ENCODE measurements at regions not wholly inside any gene's neighbourhood (a gene's known extent, or its start where the extent isn't known, plus 50 kb on each side); places are given as distances from the start of the nearest gene placed in this dataset.

DNA sequence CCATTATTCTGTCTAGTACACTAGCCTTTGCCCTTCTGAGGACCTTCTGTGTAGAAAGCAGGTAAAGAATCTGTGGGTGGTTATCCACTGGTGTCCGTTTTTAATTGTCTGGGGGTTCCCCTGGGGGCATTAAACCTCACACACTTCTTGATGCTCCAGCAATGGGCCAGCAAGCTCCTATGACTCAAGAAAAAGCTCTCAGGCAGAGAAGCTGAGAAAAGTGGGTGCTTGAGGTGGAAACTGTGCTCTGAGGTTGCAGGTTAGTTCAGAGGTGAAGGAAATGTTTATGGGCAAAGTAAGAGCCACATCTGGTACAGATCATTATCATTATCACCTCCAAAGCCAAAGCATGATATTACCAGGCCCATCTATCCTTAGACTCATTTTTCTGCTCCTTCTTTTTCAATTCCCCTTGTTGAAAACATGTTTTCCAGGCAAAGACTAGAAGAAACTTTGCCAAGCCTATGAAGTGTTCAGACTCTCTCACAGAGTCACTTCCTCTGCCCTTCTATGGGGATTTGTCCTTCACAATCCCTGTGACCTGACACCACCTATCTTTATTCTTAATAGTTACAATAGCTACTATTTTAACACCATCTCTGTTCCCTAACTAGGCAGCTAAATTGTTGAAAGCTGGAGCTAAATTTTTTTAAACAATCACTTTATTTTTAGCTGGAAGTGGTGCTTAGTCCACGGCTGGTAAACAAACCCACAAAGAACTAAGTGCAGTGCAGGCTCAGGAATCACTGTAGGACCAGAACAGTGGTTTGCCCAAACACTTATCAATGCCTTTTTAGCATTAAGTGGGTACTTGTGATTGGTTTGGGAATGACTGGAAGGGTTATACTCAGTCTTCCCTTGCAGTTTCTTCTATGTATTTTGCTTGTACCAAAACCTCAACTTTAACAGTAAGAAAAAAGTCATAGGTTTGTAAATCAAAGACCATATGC, 512.8 kb upstream of the POU3F3 start:
- Histone ChIP-seq H3K9me3 (ENCODE audit: low read length) (no peaks in the 10 kb centered on the region), H3K4me1 (ENCODE audit: insufficient read depth, low read length) (peaks cover 2% of the 10 kb centered on the region), H3K27me3 (ENCODE audit: insufficient read depth, low read length) (no peaks in the 10 kb centered on the region), H3K4me3 (ENCODE audit: low read length) (no peak overlapping the region), H2AFZ (ENCODE audit: low read depth, low read length) (no peak overlapping the region), H3K36me3 (ENCODE audit: insufficient read depth, low read length) (no peaks in the 10 kb centered on the region)

- no peaks in the 10 kb centered on the region for H3K27me3 ChIP-seq (ENCODE audit: insufficient read depth, low read length)
Measured at GRCh38 chr2:104344306-104344705, 509.6 kb upstream of the POU3F3 start.

DNA sequence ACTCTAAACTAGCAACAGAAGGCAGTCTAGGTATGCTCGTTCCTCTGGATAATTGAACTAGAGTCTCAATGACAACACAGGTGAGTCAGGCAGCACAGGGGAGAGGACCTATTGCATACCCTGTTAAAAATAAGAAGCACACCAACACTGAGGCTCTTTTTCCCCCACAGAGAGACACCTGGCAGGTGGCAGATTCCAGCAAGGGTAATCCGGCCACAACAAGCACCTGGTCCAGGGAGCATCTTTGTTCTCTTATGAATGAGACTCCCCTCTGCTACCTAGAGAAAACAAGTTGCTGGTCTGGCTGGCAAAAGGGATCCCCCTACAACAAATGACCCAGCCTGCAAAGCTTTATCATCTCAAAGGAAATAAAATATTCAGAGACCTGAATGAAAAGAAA, 508.9 kb upstream of the POU3F3 start:
- no peaks in the 10 kb centered on the region for H3K36me3 ChIP-seq (ENCODE audit: insufficient read depth, low read length)
- H3K27me3 ChIP-seq (ENCODE audit: insufficient read depth, low read length), result no peaks in the 10 kb centered on the region
- peaks cover 2% of the 10 kb centered on the region for H3K4me1 ChIP-seq (ENCODE audit: insufficient read depth, low read length)

More at GRCh38 chr2:104344306-104344705, 509.6 kb upstream of the POU3F3 start:
- Histone ChIP-seq H2AFZ (ENCODE audit: low read depth, low read length) (peak overlapping the region; percentile 6), H3K36me3 (ENCODE audit: insufficient read depth, low read length) (no peaks in the 10 kb centered on the region), H3K9me3 (ENCODE audit: low read length) (no peaks in the 10 kb centered on the region), H3K4me1 (ENCODE audit: insufficient read depth, low read length) (peaks cover 2% of the 10 kb centered on the region), H3K4me3 (ENCODE audit: low read length) (no peak overlapping the region)

GRCh38 chr2:104358122-104358521, 495.8 kb upstream of the POU3F3 start:
- Histone ChIP-seq H3K4me1 (ENCODE audit: insufficient read depth, low read length) (no peaks in the 10 kb centered on the region), H3K36me3 (ENCODE audit: insufficient read depth, low read length) (no peaks in the 10 kb centered on the region), H3K4me3 (ENCODE audit: low read length) (no peak overlapping the region), H2AFZ (ENCODE audit: low read depth, low read length) (no peak overlapping the region), H3K9me3 (ENCODE audit: low read length) (no peaks in the 10 kb centered on the region), H3K27me3 (ENCODE audit: insufficient read depth, low read length) (no peaks in the 10 kb centered on the region)

More for the DNA sequence above, 508.9 kb upstream of the POU3F3 start:
- H3K4me3 ChIP-seq (ENCODE audit: low read length), result no peak overlapping the region
- no peaks in the 10 kb centered on the region for H3K9me3 ChIP-seq (ENCODE audit: low read length)
- no peak overlapping the region for H2AFZ ChIP-seq (ENCODE audit: low read depth, low read length)

- Histone ChIP-seq H3K9me3 (ENCODE audit: low read length) (no peaks in the 10 kb centered on the region), H3K4me1 (ENCODE audit: insufficient read depth, low read length) (no peaks in the 10 kb centered on the region), H3K4me3 (ENCODE audit: low read length) (no peak overlapping the region), H3K27me3 (ENCODE audit: insufficient read depth, low read length) (no peaks in the 10 kb centered on the region), H3K36me3 (ENCODE audit: insufficient read depth, low read length) (no peaks in the 10 kb centered on the region), H2AFZ (ENCODE audit: low read depth, low read length) (no peak overlapping the region)
Measured at GRCh38 chr2:104361414-104361813, 492.5 kb upstream of the POU3F3 start.

- H3K27me3 ChIP-seq (ENCODE audit: insufficient read depth, low read length), result no peaks in the 10 kb centered on the region
- H2AFZ ChIP-seq (ENCODE audit: low read depth, low read length), result no peak overlapping the region
- no peaks in the 10 kb centered on the region for H3K9me3 ChIP-seq (ENCODE audit: low read length)
- H3K36me3 ChIP-seq (ENCODE audit: insufficient read depth, low read length), result no peaks in the 10 kb centered on the region
- no peak overlapping the region for H3K4me3 ChIP-seq (ENCODE audit: low read length)
- H3K4me1 ChIP-seq (ENCODE audit: insufficient read depth, low read length), result peaks cover 15% of the 10 kb centered on the region
Measured at GRCh38 chr2:104368089-104368488, 485.8 kb upstream of the POU3F3 start.

- Histone ChIP-seq H3K4me1 (ENCODE audit: insufficient read depth, low read length) (peaks cover 15% of the 10 kb centered on the region), H2AFZ (ENCODE audit: low read depth, low read length) (peak overlapping the region; percentile 24), H3K9me3 (ENCODE audit: low read length) (no peaks in the 10 kb centered on the region), H3K4me3 (ENCODE audit: low read length) (no peak overlapping the region), H3K27me3 (ENCODE audit: insufficient read depth, low read length) (no peaks in the 10 kb centered on the region), H3K36me3 (ENCODE audit: insufficient read depth, low read length) (no peaks in the 10 kb centered on the region)
Measured at GRCh38 chr2:104371087-104371781, 482.7 kb upstream of the POU3F3 start.

GRCh38 chr2:104375206-104375605, 478.7 kb upstream of the POU3F3 start:
- Histone ChIP-seq H3K9me3 (ENCODE audit: low read length) (no peaks in the 10 kb centered on the region), H2AFZ (ENCODE audit: low read depth, low read length) (no peak overlapping the region), H3K4me3 (ENCODE audit: low read length) (no peak overlapping the region), H3K27me3 (ENCODE audit: insufficient read depth, low read length) (no peaks in the 10 kb centered on the region), H3K4me1 (ENCODE audit: insufficient read depth, low read length) (peaks cover 27% of the 10 kb centered on the region), H3K36me3 (ENCODE audit: insufficient read depth, low read length) (no peaks in the 10 kb centered on the region)

DNA sequence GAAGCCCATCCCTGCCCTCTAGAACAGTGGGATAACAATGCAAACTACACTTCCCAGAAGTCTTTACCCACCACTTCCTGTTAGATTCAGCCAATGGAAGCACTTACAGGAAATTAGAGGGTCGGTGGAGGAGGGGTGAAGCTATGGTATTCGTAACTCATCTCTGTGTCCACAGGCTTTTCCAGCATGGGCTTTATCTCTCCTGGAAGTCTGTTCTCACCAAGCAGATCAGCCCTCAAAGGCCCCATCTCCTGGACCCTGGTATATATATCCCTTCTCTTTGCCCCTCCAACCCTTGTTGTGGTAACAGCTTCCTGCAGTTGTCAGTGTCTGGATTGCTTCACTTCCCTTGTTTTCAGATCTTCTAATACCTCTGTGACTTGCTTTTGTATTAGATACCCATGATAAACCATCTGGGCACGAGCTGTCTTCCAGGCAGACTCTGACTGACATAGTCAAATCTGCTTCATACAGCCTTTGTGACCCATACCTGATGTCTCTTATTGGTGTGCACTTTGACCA, 475.0 kb upstream of the POU3F3 start:
- H3K27me3 ChIP-seq (ENCODE audit: insufficient read depth, low read length), result no peaks in the 10 kb centered on the region
- peak overlapping the region; percentile 35 for H2AFZ ChIP-seq (ENCODE audit: low read depth, low read length)
- no peaks in the 10 kb centered on the region for H3K36me3 ChIP-seq (ENCODE audit: insufficient read depth, low read length)
- H3K4me1 ChIP-seq (ENCODE audit: insufficient read depth, low read length), result peaks cover 13% of the 10 kb centered on the region
- H3K4me3 ChIP-seq (ENCODE audit: low read length), result peak overlapping the region; percentile 67
- H3K9me3 ChIP-seq (ENCODE audit: low read length), result no peaks in the 10 kb centered on the region

DNA sequence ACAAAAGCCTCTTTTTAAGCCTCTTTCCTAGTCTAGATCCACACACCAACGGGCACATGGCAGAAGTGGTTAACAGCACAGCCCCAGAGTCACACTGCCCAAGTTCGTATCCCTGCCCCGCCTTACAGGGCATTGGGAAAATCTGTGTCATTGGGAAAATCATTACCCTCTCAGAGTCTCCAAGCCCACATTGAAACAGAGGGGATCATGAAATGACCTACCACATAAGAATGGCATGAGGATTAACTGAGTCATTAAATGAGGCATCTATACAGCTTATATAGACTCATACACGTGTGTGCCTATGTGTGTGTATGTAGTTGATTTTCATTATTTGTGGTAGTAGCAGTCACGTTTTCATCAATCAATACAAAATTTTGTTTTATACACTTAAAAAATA, 469.0 kb upstream of the POU3F3 start:
- Histone ChIP-seq H3K27me3 (ENCODE audit: insufficient read depth, low read length) (no peaks in the 10 kb centered on the region), H3K4me1 (ENCODE audit: insufficient read depth, low read length) (peaks cover 12% of the 10 kb centered on the region), H3K36me3 (ENCODE audit: insufficient read depth, low read length) (no peaks in the 10 kb centered on the region), H3K9me3 (ENCODE audit: low read length) (no peaks in the 10 kb centered on the region), H2AFZ (ENCODE audit: low read depth, low read length) (no peak overlapping the region), H3K4me3 (ENCODE audit: low read length) (no peak overlapping the region)

GRCh38 chr2:104385743-104386142, 468.2 kb upstream of the POU3F3 start:
- H2AFZ ChIP-seq (ENCODE audit: low read depth, low read length), result no peak overlapping the region
- H3K27me3 ChIP-seq (ENCODE audit: insufficient read depth, low read length), result no peaks in the 10 kb centered on the region
- H3K36me3 ChIP-seq (ENCODE audit: insufficient read depth, low read length), result no peaks in the 10 kb centered on the region
- no peak overlapping the region for H3K4me3 ChIP-seq (ENCODE audit: low read length)
- H3K9me3 ChIP-seq (ENCODE audit: low read length), result no peaks in the 10 kb centered on the region
- H3K4me1 ChIP-seq (ENCODE audit: insufficient read depth, low read length), result peaks cover 8% of the 10 kb centered on the region

DNA sequence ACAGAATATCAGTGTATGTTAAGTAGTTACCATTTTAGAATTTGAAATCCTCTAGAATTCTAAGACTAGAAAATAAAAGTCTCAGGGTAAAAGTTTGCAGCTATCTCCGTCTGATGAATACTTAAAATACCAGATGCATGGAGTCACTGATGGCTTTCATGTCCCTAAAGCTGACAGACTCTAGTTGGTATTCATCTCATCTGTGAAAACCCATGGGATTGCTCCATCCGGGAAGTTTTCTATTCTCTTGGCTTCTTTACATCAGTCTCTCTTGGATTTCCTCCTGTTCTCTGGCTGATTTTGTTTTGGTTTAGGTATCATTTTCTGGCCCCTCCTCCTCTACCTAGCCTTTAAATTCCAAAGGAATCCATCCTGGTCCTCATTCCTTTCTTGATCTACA, 465.6 kb upstream of the POU3F3 start:
- Histone ChIP-seq H3K36me3 (ENCODE audit: insufficient read depth, low read length) (no peaks in the 10 kb centered on the region), H2AFZ (ENCODE audit: low read depth, low read length) (no peak overlapping the region), H3K4me1 (ENCODE audit: insufficient read depth, low read length) (peaks cover 8% of the 10 kb centered on the region), H3K27me3 (ENCODE audit: insufficient read depth, low read length) (no peaks in the 10 kb centered on the region), H3K4me3 (ENCODE audit: low read length) (no peak overlapping the region), H3K9me3 (ENCODE audit: low read length) (no peaks in the 10 kb centered on the region)

GRCh38 chr2:104402825-104403224, 451.1 kb upstream of the POU3F3 start:
- H3K36me3 ChIP-seq (ENCODE audit: insufficient read depth, low read length), result no peaks in the 10 kb centered on the region
- peaks cover 9% of the 10 kb centered on the region for H3K4me1 ChIP-seq (ENCODE audit: insufficient read depth, low read length)
- H3K27me3 ChIP-seq (ENCODE audit: insufficient read depth, low read length), result no peaks in the 10 kb centered on the region
- no peak overlapping the region for H3K4me3 ChIP-seq (ENCODE audit: low read length)
- no peaks in the 10 kb centered on the region for H3K9me3 ChIP-seq (ENCODE audit: low read length)
- no peak overlapping the region for H2AFZ ChIP-seq (ENCODE audit: low read depth, low read length)

All from neuron (in vitro differentiated cells).